IPS-NIHi11 (cell line): ENCODE measurements at regions not wholly inside any gene's neighbourhood (a gene's known extent, or its start where the extent isn't known, plus 50 kb on each side); places are given as distances from the start of the nearest gene placed in this dataset.
A peak's percentile ranks its signal among the peaks of the same experiment; 100 is the strongest.
"Not testable (repeated sequence)": the region's sequence is repeated elsewhere in the genome, so short reads cannot be mapped to it uniquely, and the experiment has no call there.

Source experiments
- DNase-seq: peaks from one replicate; pipeline ENCODE4 v3.0.0; 2012; ENCODE audit warnings: mixed read lengths, low spot score

GRCh38 chr4:38385093-38386004, 278.6 kb upstream of the KLF3 start:
- DNase-seq, result peak; percentile 37

DNA sequence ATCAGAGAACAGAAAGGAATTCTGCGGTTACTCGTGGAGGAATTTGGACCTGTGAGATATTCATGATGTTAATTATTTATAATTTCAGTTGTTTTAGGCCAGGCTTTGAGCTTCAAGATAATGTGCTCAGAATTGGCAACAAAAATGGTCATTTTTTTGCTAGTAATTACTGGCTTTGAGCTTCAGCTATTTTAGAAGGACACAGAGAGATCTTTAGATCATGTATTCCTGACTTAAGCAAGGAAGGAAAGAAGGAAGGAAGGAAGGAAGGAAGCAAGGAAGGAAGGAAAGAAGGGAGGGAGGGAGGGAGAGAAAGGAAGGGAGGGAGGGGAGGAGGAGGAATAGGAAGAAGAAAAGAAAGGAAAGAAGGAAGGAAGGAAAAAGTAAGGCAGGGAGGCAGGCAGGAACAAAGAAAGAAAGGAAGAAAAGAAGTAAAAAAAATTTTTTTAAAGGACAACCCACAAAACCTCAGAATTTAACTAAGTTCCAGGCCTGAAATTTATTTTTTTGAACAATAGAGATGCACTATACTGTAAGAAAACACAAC, 277.9 kb upstream of the KLF3 start:
- no peak for DNase-seq

DNA sequence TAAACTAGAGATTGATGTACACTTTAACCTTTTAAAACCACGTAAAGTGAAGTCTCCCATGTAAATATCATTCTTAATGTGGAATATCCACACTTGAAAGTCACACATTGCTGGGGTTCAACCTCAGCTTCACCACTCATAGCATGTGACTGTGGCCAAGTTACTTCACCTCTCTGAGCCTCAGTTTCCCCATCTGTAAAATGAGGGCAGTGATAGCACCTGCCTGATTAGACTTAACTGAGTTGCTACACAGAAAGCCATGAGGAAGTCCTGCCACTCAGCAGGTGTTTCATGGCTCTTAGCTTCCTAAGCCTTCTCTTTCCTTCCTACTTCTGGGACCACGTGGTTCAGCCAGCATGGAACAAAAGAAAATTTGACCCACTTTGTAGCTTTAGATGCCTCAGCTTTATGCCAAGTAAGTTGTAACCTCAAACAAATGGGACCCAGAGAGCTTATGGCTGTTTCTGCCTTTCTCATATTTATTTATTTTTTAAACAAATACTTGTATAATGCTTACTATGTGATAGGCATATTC, 277.3 kb upstream of the KLF3 start:
- DNase-seq, result no peak

- DNase-seq, result peak; percentile 40
Observed at GRCh38 chr4:38387348-38387747, 276.7 kb upstream of the KLF3 start.

- no peak for DNase-seq
Observed at GRCh38 chr4:38387819-38388218, 276.2 kb upstream of the KLF3 start.

DNA sequence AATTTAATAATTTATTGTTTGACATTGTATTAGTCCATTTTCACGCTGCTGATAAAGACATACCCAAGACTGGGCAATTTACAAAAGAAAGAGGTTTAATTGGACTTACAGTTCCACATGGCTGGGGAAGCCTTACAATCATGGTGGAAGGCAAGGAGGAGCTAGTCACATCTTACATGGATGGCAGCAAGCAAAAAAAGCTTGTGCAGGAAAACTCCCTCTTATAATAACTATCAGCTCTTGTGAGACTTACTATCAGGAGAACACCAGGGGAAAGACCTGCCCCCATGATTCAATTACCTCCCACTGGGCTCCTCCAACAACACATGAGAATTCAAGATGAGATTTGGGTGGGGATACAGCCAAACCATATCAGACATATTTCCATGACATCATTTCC, 275.1 kb upstream of the KLF3 start:
- not testable (repeated sequence) for DNase-seq

DNA sequence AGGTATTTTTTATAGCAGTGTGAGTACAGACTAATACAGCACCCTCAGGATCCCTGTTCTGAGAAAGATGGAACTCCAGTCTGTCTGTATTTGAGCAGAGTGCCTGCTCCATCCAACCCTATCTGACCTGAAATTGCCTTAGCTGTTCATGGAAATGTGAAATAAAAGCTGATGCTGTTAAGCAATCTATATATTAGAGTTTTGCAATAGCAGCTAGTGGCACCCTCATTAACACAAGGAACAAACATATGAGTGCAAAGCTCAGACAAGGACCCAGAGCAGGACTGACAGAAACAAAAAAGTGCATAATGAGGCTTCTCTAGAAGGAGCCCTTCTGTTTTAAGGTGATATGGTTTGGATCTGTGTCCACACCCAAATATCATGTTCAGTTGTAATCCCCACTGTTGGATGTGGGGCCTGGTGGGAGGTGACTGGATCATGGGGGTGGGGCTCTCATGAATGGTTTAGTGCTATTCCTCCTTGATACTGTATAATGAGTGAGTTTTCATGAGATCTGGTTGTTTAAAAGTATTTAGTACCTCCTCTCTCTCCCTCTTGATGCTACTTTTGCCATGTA, 272.9 kb upstream of the KLF3 start:
- DNase-seq, result no peak

DNA sequence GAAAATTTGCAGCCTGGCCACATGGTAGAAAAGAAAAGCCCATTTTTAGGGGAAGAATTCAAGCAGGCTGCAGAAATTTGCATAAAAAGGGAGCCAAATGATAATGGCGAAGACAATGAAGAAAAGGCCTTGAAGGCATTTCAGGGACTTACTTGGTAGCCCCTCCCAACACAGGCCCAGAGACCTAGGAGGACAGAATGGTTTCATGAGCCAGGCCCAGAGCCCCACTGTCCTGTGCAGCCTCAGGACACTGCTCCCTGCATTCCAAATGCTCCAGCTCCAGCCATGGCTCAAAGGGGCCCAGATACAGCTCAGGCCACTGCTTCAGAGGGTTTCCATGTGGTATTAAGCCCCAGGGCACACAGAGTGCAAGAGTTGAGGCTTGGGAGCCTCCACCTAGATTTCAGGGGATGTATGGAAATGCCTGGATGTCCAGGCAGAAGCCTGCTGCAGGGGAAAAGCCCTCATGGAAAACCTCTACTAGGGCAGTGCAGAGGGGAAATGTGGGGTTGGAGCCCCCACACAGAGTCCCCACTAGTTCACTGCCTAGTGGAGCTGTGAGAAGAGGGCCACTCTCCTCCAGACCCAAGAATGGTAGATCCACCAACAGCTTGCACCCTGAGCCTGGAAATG, 271.7 kb upstream of the KLF3 start:
- DNase-seq, result no peak

DNA sequence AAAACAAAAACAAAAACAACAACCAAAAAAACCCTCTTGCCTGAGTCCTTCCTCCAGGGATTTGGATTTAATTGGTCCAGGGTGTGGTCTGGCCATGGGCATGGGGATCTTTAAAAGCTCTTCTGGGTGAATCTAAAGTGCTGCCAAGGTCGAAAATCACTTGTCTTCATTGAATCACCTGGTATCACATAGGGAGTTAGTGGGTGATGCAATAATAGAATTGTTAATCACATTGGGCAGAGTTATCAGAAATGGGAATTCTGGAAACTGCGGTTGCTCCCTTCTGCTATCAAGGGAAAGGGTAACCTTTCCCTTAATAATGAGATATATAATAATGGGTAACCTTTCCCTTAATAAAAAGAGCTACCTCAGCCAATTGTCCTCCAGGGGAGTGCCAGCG, 267.9 kb upstream of the KLF3 start:
- DNase-seq, result no peak

DNA sequence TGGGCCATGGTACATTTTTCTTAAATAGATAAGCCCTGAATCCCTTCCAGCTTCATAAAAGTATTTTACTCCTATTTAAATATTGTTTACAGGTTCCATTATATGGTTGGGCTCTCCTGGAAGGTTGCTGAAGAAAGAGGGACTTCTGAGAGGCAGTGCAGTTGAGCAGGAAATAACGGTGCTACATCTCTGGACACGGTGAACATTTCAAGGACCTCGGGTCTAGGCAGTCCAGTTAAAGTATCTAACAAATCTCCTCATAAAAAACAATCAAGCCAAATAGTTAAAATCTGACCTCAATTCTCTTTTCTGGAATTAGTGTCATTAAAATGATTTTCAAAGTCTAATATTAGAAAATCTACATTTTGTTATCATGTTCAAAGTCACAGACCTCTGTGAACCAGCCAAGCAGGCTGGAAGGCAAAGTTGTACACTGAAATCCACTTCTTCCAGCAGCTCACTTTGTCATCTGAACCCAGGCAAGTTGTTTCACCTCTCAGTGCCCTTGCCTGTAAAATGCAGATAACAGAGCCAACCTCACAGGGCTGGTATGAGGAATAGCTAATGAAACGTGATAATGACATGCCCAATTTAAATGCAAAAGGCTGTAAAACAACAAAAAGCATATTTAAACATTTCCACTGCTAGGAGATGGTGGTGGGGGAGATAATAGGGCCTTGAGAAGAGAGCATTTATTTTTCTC, 267.0 kb upstream of the KLF3 start:
- DNase-seq, result no peak

GRCh38 chr4:38400946-38401345, 263.1 kb upstream of the KLF3 start:
- no peak for DNase-seq

DNA sequence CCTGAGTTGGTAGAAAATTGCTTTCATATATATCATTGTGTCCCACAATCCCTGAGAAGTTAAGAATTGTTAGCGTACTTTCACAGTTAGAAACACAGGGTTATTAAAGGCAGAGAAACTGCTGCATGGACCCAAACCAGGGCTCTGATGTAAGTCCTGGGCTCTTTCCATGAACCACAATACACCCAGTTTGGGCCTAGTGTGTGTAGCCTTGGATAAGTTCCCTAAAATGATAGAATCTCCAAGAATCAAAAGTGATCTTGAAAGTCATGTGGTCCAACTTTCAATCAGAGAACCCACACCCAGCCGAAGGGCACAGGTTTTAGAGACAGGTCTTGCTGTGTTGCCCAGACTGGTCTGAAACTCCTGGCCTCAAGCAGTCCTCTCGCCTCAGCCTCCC, 257.8 kb upstream of the KLF3 start:
- DNase-seq, result no peak

- DNase-seq, result no peak
Observed at GRCh38 chr4:38409852-38410251, 254.1 kb upstream of the KLF3 start.

GRCh38 chr4:38411092-38411491, 252.9 kb upstream of the KLF3 start:
- no peak for DNase-seq

GRCh38 chr4:38411981-38412536, 251.9 kb upstream of the KLF3 start:
- no peak for DNase-seq

DNA sequence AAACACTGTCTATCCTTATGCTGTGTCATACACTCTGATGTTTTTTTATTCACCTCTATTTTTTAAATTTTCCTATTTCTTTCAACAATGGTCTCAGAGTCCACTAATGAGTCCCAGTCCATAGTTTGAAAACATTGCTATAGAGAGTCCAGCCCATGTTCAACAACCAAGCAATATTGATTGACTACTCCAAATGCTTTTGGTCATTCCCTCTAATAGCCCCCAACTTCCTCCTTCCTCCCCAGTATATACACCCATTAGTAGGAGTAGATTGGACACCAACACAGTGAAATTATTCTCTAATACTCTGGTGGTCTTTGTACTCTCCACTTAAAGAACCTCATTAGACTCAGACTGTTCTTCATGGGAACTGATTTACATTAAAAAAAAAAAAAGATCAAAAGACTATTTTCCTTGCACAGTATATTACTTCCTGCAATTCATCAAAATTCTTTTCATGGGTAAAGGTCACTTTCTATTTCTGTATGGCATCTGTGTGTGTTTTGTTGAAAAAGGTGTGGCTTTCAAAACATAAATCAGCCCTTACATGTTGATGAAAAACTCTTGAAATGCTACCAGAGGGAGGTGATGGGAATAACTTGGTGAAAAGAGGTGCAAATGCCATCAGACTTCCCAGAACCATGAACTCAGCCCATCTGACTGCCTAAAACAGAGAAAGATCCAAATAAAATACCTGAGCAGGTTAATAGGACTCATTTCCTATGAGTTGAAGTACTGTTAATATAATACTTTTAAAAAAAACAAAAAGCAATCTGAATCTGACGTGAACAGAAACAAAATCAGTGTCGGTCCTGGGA, 250.3 kb upstream of the KLF3 start:
- DNase-seq, result no peak

- no peak for DNase-seq
Observed at GRCh38 chr4:38414410-38414809, 249.6 kb upstream of the KLF3 start.

DNA sequence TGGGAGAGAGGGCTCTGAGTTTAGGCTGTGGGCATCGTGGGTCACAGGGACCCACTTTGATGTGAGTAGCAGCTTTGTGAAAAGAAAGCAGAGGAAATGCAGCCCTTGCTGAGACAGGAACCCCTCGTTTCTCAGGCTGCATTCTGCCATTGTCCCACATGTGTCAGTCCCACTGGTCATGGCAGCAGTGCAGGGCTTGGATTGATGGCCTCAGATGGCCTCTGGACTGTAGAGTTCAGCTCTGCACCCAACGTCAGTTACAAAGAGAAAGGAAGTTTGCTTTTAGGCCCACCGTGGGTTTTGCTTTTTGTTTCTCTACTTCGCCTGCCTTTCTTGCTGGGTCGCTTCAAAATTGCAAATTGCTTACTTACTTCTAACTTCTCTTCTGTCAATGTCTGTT, 248.3 kb upstream of the KLF3 start:
- DNase-seq, result no peak

DNA sequence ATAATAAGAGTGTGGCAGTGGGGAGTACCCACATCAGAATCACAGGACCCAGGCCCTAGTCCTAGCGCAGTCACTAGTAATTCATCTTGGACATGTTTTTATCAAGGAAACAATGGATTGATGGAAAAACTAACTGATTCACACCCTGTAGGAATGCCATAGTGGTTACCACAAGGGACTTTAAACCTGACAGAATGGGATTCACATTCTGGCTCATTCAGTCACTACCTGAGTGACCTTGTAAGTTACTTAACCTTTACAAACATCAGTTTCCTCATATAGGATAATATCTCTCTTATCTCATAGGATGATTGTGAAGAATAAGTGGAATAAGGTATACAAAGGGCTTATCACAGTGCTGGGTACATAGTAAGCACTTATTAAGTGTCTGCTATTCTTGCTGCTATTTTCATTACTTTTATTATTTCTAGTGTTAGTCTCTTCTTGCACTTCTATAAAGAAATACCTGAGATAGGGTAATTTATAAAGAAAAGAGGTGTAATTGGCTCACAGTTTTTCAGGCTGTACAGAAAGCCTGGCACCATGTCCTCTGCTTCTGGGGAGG, 247.5 kb upstream of the KLF3 start:
- no peak for DNase-seq

DNA sequence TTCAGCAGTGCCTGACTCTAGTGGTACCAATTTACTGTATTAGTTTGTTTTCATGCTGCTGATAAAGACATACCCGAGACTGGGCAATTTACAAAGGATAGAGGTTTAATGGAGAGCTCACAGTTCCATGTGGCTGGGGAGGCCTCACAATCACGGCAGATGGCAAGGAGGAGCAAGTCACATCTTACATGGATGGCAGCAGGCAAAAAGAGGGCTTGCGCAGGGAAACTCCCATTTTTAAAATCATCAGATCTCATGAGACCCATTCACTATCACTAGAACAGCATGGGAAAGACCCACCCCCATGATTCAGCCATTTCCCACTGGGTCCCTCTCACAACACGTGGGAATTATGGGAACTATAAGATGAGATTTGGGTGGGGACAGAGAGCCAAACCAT, 243.7 kb upstream of the KLF3 start:
- not testable (repeated sequence) for DNase-seq

GRCh38 chr4:38422850-38423249, 241.1 kb upstream of the KLF3 start:
- no peak for DNase-seq
